ENCODE measurements at regions not wholly inside any gene's neighbourhood (a gene's known extent, or its start where the extent isn't known, plus 50 kb on each side); places are given as distances from the start of the nearest gene placed in this dataset.
"Not testable (repeated sequence)": the region's sequence is repeated elsewhere in the genome, so short reads cannot be mapped to it uniquely, and the experiment has no call there.

GRCh38 chr10:31686599-31686998 is 242.0 kb downstream of the ARHGAP12 start:
- DNase-seq (ENCODE audit: low read depth in 2 of 2), result no peak

GRCh38 chr10:31683682-31684081 is 244.9 kb downstream of the ARHGAP12 start:
- DNase-seq (ENCODE audit: low read depth in 2 of 2), result no peak

- DNase-seq (ENCODE audit: low read depth in 2 of 2), result no peak
Observed at GRCh38 chr10:31679936-31680335, 248.7 kb downstream of the ARHGAP12 start.

GRCh38 chr10:31678575-31679516 is 249.8 kb downstream of the ARHGAP12 start:
- DNase-seq (ENCODE audit: low read depth in 2 of 2), result no peak

- no peak for DNase-seq (ENCODE audit: low read depth in 2 of 2)
Observed at GRCh38 chr10:31678139-31678536, 250.5 kb downstream of the ARHGAP12 start.

- no peak for DNase-seq (ENCODE audit: low read depth in 2 of 2)
Observed at GRCh38 chr10:31677195-31678138, 251.2 kb downstream of the ARHGAP12 start.

- no peak for DNase-seq (ENCODE audit: low read depth in 2 of 2)
Observed at GRCh38 chr10:31675726-31676125, 252.9 kb downstream of the ARHGAP12 start.

- DNase-seq (ENCODE audit: low read depth in 2 of 2), result no peak
Observed at GRCh38 chr10:31669357-31669756, 259.3 kb downstream of the ARHGAP12 start.

- no peak for DNase-seq (ENCODE audit: low read depth in 2 of 2)
Observed at GRCh38 chr10:31668326-31668725, 260.3 kb downstream of the ARHGAP12 start.

- DNase-seq (ENCODE audit: low read depth in 2 of 2), result not testable (repeated sequence)
Observed at GRCh38 chr10:31665764-31666279, 262.8 kb downstream of the ARHGAP12 start.

- DNase-seq (ENCODE audit: low read depth in 2 of 2), result no peak
Observed at GRCh38 chr10:31664803-31665202, 263.8 kb downstream of the ARHGAP12 start.

GRCh38 chr10:31664071-31664470 is 264.6 kb downstream of the ARHGAP12 start:
- not testable (repeated sequence) for DNase-seq (ENCODE audit: low read depth in 2 of 2)

- DNase-seq (ENCODE audit: low read depth in 2 of 2), result no peak
Observed at GRCh38 chr10:31660300-31660699, 268.3 kb downstream of the ARHGAP12 start.

- no peak for DNase-seq (ENCODE audit: low read depth in 2 of 2)
Observed at GRCh38 chr10:31659665-31660064, 269.0 kb downstream of the ARHGAP12 start.

GRCh38 chr10:31657434-31657872 is 271.2 kb downstream of the ARHGAP12 start:
- no peak for DNase-seq (ENCODE audit: low read depth in 2 of 2)

GRCh38 chr10:31656851-31657433 is 271.7 kb downstream of the ARHGAP12 start:
- no peak for DNase-seq (ENCODE audit: low read depth in 2 of 2)

- DNase-seq (ENCODE audit: low read depth in 2 of 2), result no peak
Observed at GRCh38 chr10:31652038-31652437, 276.6 kb downstream of the ARHGAP12 start.

- DNase-seq (ENCODE audit: low read depth in 2 of 2), result no peak
Observed at GRCh38 chr10:31650010-31650409, 278.6 kb downstream of the ARHGAP12 start.

- no peak for DNase-seq (ENCODE audit: low read depth in 2 of 2)
Observed at GRCh38 chr10:31648966-31649365, 279.7 kb downstream of the ARHGAP12 start.

GRCh38 chr10:31647861-31648260 is 280.8 kb downstream of the ARHGAP12 start:
- no peak for DNase-seq (ENCODE audit: low read depth in 2 of 2)

GRCh38 chr10:31646519-31646918 is 282.1 kb downstream of the ARHGAP12 start:
- no peak for DNase-seq (ENCODE audit: low read depth in 2 of 2)

- DNase-seq (ENCODE audit: low read depth in 2 of 2), result no peak
Observed at GRCh38 chr10:31645786-31646185, 282.8 kb downstream of the ARHGAP12 start.
